Right ventricle myocardium superior (tissue), 1 donor: ENCODE measurements at regions not wholly inside any gene's neighbourhood (a gene's known extent, or its start where the extent isn't known, plus 50 kb on each side); places are given as distances from the start of the nearest gene placed in this dataset.
"Not testable (repeated sequence)": the region's sequence is repeated elsewhere in the genome, so short reads cannot be mapped to it uniquely, and the experiment has no call there.

ENCODE experiments used
- ATAC-seq: fragments of 200-7000 bp; cut with Tn5 transposase; one replicate; pipeline ENCODE4 v1.9.1; 2020; ENCODE audit warnings: mild to moderate bottlenecking; ENCODE audit not compliant: poor library complexity
- DNase-seq: peaks from one replicate; pipeline ENCODE4 v3.0.0-alpha.2; 2020
- intact Hi-C: fragments of 100-400 bp; cut with DNase I; formaldehyde crosslinking; loops from one replicate; pipeline ENCODE4 v1.11.2; 2022
- donor health status: DM: no; HTN: yes; CAD: no; lungs with severe emphysema.

DNA sequence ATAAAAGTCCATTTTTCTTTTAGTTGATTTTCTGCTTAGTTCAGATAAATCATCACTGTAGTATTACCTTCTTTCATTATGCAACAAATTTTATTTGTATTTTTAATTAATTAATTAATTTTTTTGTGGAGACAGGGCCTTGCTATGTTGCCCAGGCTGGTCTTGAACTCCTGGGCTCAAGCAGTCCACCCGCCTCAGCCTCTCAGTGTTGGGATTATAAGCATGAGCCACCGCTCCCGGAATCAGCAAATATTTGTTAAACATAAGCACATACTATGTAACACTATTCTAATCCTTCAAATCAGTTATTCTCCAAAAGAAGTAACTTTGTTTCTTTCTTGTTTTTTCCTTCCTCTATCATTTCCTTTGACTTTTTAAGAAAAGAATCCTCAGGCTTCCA lies 584.8 kb upstream of the ANKRD30A start:
- no peak for DNase-seq
- intact Hi-C loops: no loop called here
- ATAC-seq: no peak

DNA sequence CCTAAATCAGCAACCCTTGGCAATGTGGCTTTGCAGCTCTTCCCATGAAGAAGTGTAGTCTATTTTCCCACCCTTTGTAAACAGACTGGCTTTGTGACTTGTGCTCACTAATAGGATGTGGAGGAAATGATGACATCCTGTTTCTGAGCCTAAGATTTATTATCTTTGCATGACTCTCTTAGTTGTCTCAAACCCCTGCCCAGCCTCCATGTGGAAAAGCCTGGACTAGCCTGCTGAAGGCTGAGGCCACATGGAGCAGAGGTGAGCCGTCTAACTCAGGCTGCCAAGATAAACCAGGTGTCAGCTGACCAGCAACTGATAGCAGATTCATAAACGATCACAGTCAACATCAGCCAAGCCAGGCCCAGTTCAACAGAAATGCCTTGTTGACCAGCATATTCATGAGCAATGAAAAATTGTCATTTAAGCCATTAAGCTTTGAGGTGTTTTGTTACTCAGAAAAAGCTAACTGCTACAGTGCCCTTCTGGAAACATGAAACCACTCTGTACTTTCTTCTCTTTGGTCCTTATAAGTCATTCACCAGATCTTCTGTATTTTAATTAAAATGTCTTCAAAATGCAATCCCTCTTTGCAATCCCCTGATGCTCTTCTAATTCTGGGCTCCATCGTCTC lies 586.3 kb upstream of the ANKRD30A start:
- ATAC-seq (no peak), DNase-seq (no peak)
- intact Hi-C loops: no loop called here

DNA sequence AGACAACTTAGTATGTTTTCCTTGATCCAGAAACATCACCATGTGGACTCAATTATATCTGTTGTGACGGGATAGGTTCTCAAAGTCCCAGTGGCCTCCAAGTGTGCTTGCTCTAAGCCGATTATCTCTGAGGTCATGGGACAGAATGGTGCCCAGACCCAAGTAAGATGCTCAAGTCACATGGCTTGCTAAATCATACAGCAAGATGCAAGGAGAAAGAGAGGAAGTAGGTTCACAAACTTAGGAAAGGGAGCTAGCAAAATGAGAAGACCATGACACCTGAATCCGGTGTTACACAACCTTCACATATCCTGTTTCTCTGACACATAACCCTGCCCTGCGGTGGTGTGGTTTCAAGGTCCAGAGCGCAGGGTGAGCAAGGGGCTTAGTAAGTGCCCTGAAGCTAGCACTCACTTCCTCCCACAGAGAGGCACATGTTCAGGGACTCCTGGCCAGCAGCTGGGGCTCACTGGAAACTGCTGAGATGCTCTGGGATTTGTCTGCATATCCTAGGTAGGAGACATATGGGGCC lies 590.9 kb upstream of the ANKRD30A start:
- ATAC-seq (no peak), DNase-seq (no peak)

DNA sequence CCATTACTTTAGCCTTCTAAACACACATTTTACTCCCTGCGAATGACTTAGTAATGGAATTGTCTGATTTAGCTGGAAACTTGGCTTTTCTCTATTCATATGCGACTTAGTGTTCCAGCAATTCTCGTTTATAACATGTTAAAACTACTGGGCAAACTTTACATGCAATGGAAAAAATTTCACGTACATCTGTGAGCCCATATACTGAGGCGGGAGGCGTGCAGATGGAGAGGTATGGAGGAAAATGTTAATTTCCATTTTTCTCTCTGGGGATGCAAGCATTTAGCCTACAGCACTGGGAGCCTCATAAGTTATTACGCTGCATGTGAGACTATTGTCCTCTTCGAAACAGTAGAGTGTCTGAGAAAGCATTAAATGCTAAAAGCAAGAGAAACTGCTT lies 591.5 kb upstream of the ANKRD30A start:
- no peak for ATAC-seq
- intact Hi-C loops: no loop called here

More for the DNA sequence above, 590.9 kb upstream of the ANKRD30A start:
- intact Hi-C loops: no loop called here

DNA sequence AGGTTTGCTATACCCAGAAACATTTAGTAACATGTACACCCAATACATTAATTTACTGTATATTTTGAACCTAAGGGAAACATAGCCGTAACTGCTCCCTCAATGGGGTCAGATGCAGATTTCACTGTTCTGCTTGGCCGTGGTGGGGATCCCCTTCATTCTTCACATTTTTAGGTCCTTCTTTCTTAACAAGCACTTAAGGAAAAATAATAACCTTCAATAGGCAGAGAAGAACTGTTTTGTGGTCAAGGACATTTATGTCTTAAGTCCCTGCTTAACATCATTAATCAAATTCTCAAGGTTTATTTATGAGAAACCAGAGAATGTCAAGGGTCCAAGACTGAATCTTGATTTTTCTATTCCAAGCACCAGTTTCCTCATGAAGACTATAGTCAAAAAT lies 592.1 kb upstream of the ANKRD30A start:
- ATAC-seq: no peak
- DNase-seq: no peak
- intact Hi-C loops: no loop called here

More for the DNA sequence above, 591.5 kb upstream of the ANKRD30A start:
- DNase-seq: no peak

DNA sequence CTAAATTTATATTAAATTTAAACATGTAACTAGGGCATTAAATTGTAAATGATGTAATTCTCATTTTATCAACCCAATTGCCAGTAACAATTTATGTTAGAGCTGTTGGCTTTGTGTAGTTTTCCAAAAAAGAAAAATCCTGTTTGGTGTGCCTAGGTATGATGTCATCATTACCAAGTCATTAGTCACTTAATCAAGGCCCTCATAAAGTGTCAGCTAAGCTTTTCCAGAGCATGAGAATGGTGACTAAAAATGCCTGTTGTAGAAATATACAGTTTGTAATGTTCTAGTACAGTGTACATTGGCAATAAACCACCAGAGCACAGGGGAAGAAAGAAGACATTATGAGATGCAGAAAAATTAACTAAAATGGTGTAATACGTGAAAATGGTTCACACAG lies 593.8 kb upstream of the ANKRD30A start:
- ATAC-seq (no peak), DNase-seq (no peak)
- intact Hi-C loops: no loop called here

DNA sequence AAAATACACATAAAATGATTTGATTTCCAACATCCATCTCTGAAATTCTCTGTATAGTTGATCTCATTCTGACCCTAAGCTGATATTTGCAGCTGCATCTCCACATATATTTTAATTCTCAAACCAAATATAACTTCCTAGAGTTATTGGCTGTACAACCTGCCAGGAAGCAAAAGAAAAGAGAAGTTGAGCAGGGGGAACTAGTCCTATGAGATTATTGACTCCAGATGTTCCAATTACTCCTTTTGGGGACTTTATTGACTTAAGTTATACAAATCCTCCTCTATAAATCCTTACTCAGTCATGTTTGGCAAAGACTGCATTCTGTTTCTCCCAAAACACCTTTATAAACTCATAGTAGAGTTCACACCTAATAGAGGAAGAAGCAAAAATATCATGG lies 599.4 kb upstream of the ANKRD30A start:
- no peak for DNase-seq
- no peak for ATAC-seq
- intact Hi-C loops: no loop called here

DNA sequence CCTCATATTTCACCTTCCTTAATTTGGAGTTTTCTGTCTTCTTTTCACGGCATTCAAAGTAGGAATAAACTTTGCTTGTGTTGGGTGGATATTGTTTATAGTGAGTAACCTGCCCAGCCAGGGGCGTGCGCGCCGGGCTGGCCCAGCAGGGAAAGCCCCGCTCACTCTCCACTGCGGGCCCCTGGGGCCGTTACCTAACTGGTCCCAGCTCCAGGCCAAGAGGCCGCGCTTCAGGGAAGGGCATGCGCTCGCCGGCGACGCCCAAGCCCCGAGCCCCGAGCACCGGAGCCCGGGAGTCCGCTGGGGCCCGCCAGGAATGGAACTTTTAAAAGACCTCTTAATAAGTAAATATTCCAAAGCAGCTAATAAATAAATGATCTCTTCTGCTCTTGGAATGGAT lies 601.3 kb upstream of the ANKRD30A start:
- intact Hi-C loops, DNase-seq, ATAC-seq: not testable (repeated sequence)

DNA sequence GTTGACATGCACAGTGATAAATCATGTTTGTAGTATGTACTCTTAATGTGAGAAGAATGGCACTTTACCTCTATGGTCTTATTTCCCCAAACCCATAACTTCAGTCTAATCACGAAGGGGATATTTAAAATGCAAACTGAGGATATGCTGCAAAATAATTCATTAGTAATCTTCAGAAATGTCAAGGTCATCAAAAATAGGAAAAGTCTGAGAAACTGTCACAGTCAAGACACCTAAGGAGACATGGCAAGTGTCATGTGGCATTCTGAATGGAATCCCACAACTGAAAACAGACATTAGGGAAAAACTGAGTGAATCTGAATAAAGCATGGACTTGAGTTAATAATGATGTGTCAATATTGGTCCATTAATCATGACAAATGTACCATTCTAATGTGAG lies 605.5 kb upstream of the ANKRD30A start:
- ATAC-seq (no peak), DNase-seq (no peak)
- intact Hi-C loops: no loop called here

DNA sequence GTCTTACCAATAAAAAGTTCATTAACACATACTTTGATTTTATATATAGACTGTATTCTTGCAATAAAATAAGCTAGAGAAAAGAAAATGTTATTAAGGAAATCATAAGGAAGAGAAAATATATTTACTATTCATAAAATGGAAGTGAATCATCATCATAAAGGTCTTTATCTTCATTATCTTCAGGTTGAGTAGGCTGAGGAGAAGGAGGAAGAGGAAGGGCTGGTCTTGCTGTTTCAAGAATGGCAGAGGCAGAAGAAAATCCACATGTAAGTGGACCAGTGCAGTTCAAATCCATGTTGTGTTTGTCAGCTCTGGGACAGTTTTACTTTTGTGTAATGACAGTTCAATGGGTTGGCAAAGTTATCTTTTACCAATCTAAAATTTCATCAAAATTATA lies 609.1 kb upstream of the ANKRD30A start:
- ATAC-seq: no peak
- intact Hi-C loops: no loop called here

DNA sequence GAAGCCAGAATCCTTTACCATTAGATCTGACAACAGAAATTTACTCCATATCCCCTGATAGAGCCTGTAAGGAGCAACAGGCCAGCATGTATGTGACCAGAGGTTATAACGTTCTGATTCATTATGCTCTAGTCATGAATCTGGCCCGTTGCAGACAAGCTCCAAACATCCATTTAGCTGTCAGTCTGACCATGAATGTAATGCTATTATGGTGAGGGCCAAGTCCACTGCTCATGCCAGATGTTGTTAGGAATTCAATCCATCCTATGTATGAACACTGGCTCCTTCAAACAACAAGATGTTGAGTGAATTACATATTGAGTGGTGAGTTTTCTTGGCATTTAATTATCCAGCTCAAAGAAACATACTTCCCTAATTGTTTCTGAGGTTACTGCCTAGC lies 610.1 kb upstream of the ANKRD30A start:
- no peak for DNase-seq
- intact Hi-C loops: no loop called here
- ATAC-seq: no peak

More for the DNA sequence above, 609.1 kb upstream of the ANKRD30A start:
- no peak for DNase-seq

DNA sequence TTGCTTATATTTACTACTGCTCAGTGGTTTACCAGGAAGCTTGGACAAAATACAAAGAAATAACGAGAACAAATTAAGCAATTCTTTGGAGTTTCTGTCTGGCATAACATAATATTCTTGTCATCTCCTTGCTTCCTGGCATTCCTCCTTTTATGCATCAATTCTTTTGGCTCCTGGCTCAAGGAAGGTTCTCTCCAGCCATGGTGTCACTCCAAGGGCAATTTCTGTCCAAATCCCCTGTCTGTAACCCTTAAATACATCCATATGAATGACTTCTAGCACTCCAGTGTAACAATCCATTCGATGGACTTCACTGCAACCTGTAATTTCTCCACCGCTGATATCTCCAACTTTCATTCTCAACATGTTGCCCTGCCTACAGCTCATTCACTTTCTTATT lies 617.7 kb upstream of the ANKRD30A start:
- DNase-seq: no peak
- ATAC-seq: no peak
- intact Hi-C loops: no loop called here

DNA sequence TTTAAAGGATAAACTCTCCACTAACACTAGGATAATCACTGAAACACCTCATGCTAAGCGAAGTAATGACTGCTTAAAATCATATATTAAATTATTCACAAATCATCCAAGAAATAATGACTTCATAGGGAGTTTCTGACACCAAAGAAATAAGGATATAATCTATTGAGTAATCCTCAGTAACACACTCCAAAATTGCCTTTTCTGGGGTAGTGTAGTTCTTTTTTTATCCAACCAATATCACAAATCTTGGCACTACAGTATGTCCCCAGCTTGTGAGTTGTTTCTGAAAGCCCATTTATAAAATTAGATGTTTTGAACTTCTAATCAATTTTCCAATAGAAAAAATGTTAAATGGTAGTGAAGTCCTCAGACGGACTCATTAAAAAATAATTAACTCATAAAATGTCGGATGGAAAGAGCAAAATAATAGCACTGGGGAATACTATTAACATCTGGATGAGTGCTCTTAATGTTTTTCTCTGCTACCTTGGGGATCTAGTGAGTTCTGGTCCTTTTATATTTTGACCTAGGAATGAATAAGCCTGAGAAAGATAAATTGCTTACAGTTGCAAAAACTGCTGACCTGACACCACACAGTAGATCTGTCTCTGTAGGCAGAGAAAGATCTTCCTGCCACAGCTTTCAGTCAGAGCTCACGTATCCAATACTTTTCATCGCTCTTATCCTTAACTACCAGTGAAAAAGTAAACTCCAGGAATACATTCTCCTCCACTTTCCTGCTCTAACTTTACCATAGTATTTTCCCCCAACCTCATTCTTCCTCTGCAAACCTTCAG lies 618.5 kb upstream of the ANKRD30A start:
- intact Hi-C loops: no loop called here
- DNase-seq: no peak
- peak; percentile 53 for ATAC-seq

DNA sequence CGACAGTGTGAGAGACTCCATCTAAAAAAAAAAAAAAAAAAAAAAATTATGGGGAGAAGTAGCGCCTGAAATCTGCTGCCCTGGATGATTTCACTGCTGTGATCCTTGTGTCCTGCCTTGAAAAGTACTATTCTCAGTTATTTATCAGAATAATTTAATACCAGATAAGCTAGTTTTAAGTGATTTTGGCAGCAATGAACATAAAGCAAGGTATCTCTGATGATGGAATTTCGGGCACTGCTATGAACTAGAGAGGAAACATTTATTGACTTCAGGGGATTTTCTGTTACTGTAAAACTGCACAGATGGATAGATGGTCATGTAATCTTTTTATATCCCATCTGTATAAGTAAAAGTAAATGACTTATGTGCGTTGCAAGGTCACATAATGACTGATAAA lies 619.1 kb upstream of the ANKRD30A start:
- ATAC-seq: no peak
- no peak for DNase-seq
- intact Hi-C loops: no loop called here

DNA sequence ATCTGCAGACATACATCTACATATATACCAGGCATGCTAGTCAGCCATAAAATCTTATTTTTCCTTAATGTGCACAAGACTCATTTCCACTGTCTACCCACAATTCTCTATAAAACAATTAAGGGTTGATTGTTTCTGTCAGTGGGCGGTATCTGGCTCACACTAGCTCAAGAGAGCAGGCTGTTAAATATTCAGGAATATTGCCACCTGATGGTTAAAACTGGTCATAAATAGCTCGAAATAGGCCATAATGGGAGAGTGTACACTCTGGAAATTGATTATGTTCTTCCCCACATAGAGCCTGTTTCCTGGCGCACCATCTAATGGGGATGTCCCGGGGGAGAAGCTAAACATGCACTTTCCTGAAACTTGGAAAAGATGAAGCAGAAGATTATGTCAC lies 620.6 kb upstream of the ANKRD30A start:
- DNase-seq (no peak), ATAC-seq (no peak)
- intact Hi-C loops: no loop called here

DNA sequence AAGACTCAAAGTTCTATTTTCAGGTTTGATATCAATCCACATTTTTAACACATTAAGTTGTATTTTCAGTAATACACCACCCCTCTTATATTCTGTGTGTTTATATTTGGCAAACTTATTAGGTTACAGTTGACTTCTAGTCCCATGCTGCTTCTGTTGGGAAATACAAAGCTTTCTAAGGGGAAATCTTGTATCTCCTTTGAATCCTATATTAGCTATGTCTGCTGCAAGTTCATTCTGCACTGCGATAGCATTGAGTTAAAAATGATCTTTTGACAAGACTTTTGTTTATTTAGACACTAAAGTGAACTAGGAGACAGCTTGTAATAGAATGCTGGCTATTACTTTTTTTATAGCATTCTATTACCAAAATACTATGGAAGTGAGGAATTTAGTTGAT lies 625.1 kb upstream of the ANKRD30A start:
- intact Hi-C loops: no loop called here
- DNase-seq (no peak), ATAC-seq (no peak)

DNA sequence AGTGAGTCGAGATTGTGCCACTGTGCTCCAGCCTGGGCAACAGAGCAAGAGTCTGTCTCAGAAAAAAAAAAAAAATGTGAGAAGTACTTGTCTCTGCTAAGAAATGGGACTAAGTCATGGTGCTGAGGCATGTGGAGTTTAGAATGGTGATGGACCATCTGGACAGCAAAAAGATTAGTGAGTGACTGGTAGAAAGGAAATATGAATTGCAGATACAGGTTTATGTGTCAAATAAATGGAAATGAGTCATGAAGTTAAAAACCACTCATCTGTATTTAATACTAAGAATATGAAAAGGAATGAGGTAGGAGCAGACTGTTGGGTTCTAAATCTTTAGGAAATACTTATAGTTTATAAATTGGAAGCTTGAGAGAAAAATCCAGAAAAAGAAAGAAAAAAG lies 625.7 kb upstream of the ANKRD30A start:
- intact Hi-C loops: loop anchor here (10.0 kb wide), 1 partner anchor 865 kb away; no protein-coding TSS in a partner anchor
- DNase-seq (no peak), ATAC-seq (no peak)

DNA sequence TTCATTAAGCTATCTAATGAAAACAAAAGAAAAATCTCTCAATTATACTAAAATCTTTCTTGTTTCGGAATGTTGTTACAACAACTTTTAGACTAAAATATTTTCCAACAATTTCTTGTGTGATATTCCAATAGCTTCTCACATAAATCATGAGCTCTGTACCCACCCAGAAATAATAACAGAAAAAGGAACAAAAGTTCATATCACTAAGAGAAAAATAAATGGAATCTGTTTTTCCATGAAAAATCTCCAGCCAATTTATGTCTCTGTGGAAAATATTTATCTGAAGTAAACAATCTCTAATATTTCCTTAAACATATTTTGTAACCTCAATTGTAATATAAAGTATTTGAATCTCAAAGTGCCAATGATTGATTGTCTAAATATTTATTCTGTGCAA lies 628.6 kb upstream of the ANKRD30A start:
- intact Hi-C loops: loop anchor here (10.0 kb wide), 1 partner anchor 862 kb away; no protein-coding TSS in a partner anchor
- ATAC-seq: no peak

DNA sequence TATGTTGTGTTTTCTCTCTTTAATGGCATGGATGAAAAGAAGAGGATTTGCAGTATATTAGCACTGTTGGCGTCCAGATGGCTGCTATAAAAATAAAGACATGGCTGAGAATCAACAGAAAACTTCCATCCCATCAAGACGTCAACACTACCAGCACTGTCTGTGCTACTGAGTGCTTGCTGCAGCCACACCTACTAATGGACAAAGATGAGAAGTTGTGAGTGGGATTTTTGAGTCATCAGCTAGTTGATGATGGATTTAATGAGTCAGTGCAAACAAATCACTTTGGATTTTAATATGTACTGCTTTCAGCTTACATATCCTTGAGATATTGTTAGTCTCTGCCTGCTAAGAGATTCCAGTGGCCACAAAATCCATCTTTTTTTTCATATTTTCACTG lies 631.0 kb upstream of the ANKRD30A start:
- intact Hi-C loops: loop anchor here (10.0 kb wide), 1 partner anchor 860 kb away; no protein-coding TSS in a partner anchor
- DNase-seq: no peak
- ATAC-seq: peak; percentile 31

More for the DNA sequence above, 628.6 kb upstream of the ANKRD30A start:
- no peak for DNase-seq

DNA sequence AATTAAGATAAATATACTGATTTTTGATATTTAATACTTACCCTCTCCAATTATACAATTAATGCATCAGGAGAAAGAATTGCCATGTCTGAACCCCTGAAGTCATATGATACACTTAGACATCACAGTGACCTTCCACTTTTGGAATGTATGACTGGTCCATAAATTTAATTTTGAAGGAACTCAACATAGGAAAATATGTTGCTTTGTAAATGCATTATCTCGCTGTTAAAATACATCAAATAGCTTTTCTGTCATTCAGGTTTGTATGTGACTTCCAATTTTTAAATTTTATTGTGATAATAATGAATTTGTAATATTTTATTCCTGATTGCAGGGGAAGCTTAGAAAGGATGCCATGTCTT lies 631.9 kb upstream of the ANKRD30A start:
- intact Hi-C loops: loop anchor here (10.0 kb wide), 1 partner anchor 859 kb away; no protein-coding TSS in a partner anchor
- ATAC-seq (no peak), DNase-seq (no peak)
